GM21515 (cell line): ENCODE measurements at regions not wholly inside any gene's neighbourhood (a gene's known extent, or its start where the extent isn't known, plus 50 kb on each side); places are given as distances from the start of the nearest gene placed in this dataset.

ENCODE experiments used
- ATAC-seq: cut with Tn5 transposase; IDR thresholded peaks from one replicate; pipeline ENCODE4 v1.9.1; 2021; ENCODE audit not compliant: unreplicated experiment

DNA sequence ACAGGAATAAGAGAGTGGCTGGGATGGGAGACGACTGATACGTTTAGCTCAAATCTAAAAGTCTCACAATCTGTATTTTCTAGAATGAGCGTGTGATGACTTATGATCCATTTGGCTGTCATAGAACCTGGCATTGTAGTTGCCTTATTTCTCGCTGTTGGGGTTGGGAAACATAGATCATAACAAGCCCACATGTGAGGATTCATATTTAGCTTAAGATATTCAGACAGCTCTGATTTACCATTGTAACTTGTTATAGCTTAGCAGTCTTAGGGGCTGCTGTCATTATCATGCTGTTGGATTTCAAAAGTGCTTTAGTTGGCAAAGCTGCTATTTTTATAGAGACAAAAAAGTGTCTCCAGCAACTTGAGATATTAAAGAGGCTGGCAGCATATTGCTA lies 871.3 kb downstream of the ZPLD1 start:
- ATAC-seq = no peak

- no peak for ATAC-seq
These were observed 874.1 kb downstream of the ZPLD1 start for GRCh38 chr3:103308921-103309320.

DNA sequence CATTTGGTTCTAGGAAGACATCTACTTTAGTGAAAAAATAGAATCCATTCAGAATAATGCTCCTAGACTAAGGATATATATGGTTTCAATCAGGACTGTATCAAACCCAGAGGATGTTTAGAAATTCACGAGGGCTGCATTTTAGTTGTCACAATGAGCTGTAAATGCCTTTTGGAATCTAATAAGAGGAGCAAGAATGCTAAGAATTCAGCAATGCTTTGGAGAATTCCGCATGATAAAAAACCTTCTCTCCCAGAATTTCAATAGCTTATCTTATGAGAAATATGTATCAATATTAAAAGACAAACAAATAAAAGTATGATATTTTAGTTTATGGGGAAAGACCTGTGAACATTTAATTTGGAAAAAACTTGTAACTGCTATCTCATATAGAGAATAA lies 885.1 kb downstream of the ZPLD1 start:
- no peak for ATAC-seq

GRCh38 chr3:103337179-103337845 lies 902.5 kb downstream of the ZPLD1 start:
- ATAC-seq = no peak

GRCh38 chr3:103341078-103341606 lies 906.3 kb downstream of the ZPLD1 start:
- ATAC-seq = no peak

DNA sequence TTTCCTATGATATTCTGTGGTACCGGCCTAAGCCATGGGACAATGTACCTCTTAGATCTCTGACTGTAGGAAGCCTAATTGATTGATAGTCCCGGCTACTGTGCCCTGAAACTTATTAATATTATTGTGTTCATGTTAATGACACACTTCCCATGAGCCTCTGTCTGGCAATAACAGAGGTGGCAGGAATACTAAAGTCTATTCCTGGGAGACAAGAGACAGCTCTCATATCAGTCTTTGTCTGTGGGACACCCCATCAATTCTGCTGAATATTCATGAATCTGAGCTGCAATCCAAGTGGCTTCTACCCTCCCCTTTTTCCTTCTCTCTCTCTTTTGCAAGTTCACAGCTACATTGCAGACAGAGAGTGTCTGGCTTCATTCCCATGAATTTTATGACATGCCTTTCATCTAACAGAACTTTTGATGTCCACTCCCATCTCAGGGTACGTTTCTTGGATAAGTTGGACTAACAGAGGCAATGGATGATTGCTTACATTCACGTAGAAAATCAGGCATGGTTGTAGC lies 907.5 kb downstream of the ZPLD1 start:
- no peak for ATAC-seq

DNA sequence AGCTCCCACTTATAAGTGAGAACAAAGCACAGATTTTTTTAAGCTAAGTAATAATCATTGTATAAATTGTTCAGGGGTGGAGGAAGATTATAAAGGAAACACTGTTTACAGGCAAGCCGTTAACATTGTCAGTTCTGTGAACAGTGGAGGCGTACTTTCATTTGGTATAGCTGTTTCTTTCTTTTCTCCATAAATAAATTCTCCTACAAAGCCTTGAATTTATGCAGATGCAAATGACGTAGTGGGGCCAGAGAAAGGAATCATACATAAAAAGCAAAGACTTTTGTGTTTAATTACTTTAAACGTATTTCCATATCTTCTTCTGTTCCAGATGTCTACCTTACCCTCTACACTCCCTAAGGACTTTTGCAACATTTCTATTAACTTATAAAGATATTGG lies 914.9 kb downstream of the ZPLD1 start:
- no peak for ATAC-seq

GRCh38 chr3:103365467-103365866 lies 930.7 kb downstream of the ZPLD1 start:
- ATAC-seq = no peak

GRCh38 chr3:103367481-103367880 lies 932.7 kb downstream of the ZPLD1 start:
- no peak for ATAC-seq

DNA sequence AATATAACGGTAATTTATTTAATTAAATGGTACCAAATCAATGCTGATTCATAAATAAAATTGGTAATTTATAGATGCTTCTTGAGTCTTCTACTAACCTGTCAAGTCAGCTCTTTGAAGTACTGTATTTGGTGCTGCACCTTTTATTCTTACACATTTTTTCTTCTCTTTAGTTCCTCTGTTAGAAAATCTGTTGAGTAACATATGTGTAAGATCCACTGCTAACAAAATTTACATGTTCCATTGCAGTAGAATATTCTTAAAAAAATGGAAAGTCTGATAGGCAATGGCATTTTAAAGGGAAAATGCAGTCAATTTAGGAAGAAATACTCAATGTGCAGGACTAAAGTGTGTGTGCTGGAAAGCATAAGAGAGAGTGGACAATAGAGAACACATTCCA lies 936.6 kb downstream of the ZPLD1 start:
- ATAC-seq = no peak

DNA sequence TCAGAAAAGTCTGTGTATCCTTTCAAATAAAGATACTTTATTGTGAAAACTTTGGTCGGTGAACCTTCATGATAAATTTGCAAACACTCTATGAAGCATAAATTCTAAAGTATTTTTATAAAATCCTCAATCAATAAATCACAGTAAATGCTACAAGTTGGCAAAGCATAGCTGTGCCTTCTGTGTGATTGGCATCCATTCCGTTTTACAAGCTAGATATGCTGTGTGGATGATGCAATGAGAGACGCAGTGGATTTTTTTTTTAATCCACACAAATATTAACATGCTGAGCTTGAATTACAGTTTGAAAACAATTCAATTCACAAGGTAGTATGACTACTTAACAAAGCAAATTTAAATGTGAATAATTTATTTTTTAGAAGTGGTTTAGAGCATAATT lies 937.2 kb downstream of the ZPLD1 start:
- no peak for ATAC-seq

DNA sequence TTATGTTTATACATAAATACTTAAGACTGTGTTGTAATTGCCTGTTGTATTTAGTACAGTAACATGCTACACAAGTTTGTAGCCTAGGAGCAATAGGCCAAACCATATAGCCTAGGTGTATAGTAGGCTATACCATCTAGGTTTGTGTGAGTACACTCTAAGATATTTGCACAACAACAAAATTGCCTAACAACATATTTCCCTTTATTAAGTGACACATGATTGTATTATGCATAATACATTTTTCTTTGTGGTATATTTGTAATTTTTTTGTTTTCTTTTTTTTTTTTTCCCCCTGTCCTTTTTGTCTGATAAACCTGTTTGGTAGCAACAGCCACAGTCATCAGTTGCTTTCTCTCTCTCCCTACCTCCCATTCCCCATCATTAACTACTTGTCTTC lies 945.6 kb downstream of the ZPLD1 start:
- no peak for ATAC-seq

DNA sequence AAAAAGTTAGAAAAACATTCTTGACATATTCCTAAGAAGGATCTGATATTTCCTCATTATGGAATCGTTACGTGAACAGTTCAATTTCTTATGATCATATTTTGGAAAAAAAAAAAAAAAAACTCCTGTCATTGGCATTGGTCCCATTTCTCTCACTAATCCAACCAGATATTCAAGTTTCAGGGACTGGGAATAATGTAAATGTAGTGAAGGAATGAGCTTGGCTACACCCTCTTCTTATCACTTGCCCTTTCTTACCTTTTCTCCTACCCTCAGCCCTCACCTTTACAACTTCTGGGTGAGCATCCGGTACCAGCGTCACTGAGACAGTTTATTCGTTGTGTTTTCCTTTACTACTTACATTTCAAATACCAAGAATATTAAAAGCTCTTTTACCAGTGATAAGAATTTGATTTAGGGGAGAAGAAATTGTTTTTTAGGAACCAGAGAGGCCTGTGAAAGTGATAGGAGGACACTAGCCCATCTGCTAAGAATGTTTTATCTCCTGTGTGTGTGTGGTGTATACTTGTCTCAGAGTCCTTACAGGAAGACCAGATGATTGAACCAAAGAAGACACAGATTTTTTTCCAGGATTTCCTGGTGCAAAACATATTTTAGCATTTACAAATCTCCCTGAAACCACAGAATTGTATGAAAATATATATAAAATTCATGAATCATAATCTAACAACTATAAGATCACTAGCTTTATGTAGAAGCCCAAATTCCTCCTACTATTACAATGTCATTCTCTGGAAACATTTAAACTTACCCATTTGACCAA lies 946.7 kb downstream of the ZPLD1 start:
- no peak for ATAC-seq

- ATAC-seq = no peak
These were observed 951.3 kb downstream of the ZPLD1 start for GRCh38 chr3:103385961-103386656.

DNA sequence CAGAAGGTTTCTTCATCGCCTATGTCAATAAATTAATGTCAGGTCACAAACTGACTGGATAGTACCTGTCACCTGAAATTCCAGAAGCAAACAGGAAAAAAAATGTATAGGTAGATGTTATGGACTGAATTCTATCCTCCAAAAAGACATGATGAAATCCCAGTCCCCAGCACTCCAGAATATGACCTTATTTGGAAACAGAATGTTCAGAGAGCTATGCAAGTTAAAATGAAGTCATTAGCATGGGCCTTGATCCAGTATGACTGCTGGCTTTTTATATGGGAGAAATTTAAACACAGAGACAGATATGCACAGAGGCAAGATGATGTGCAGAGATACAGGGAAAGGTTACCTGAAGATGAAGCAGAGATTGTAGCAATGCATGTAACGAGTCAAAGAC lies 953.4 kb downstream of the ZPLD1 start:
- no peak for ATAC-seq

DNA sequence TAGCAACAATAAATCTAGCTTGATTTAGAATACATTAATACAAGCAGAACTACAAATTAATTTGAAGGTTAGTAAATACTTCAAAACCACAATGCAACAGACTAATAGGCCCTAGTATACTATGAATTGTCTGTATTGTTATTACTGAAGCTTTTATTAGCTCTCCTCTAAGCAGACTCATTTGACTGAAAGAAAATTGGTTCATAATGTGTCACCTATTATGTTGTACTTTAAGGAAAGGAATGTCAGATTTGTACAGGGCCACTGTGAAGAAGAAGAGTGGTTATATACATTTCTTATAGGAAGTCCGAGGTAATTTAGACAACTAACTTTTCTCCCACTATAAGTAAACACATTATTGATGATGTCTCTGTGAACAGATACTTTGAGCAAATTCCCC lies 954.5 kb downstream of the ZPLD1 start:
- ATAC-seq = no peak

DNA sequence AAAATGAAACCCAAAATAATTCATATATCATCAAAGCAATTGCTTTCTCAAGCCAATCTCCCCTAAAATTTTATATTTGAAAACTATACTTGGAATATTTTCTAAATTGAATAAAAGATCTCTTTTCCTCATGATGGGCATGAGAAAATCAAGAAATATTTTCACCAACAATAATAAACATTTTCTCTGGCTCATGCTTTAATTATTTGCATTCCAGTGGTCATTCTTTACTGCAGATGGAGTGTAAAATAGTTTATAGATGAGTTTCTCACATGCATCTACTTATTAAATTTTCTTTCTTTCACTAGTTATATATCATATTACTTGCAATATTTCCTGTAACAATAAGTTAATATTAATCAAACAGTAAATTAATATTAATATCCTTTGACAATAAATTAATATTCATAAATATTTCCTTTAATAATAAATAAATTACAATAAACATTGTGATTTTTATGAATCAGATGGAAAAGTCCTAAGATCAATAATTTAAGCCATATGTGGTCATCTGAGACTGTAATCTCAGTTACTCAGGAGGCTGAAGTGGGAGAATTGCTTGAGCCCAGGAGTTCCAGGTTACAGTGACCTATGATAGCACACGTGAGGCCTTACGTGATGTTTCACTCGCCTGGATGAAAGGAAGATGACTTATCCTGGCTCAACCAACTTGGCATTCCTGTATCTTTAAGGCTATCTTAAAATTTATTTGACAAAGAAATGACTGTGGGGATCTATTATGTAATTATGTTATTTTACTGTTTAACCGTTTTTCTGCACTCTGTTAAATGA lies 958.8 kb downstream of the ZPLD1 start:
- no peak for ATAC-seq

DNA sequence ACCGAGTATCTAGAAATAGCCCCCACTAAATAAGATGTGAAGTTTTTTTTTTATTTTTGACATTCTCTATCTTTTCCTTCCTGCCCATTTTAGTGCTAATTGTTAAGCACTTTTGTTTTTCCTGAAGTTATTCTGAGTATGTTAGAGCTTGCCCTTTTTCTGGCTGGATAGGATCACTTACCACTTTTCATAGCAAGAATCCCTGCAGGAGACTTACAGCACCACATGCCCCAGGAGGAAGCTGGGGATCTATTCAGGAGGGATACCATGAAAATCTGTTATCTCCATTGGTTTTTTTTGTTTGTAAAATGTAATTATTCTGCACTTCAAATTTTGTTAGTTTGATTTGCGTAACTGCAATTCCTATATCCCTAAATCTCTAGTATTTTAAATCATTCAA lies 968.4 kb downstream of the ZPLD1 start:
- ATAC-seq = no peak

DNA sequence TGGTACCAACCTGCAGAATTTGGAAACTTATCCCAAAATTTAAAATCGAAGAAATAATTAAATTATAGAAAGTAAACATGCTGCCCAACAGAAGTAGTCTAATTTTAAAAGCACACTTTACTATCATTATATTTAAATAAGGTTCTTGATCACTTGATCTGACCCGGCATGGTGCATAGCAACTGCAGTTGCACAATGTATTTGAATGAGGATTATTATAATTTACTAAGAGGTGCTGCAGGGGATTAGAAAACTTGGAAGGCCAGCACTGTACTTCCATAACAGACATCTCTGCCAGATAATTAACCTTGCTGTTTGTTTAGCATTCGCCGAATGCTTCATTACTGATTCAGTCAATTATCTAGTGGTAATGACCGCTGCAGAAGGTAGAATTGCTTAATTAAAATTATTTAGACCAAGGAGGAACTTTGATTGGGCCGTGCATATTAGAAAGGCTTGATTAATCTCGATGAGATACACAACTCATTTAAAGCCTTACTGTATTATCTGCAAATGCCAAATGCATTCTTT lies 971.6 kb downstream of the ZPLD1 start:
- ATAC-seq = no peak

- no peak for ATAC-seq
These were observed 975.4 kb downstream of the ZPLD1 start for GRCh38 chr3:103410231-103410630.

GRCh38 chr3:103421460-103421859 lies 986.6 kb downstream of the ZPLD1 start:
- ATAC-seq = no peak
